Natural killer cell treated with Interleukin-12 subunit alpha and Interleukin-12 subunit beta and Interleukin-15 and Interleukin-18, amount 100 ng/mL, for 72 hours (primary cell): ENCODE measurements at regions not wholly inside any gene's neighbourhood (a gene's known extent, or its start where the extent isn't known, plus 50 kb on each side); places are given as distances from the start of the nearest gene placed in this dataset.

Source experiments
- ATAC-seq, 2 donors: fragments of 150-1000 bp; cut with Tn5 transposase in 1 of 2; sonication (Bioruptor Pico), chemical (Tn5 transposase) in 1 of 2; 2 replicates each; pipeline ENCODE4 v1.10.0; 2021
- DNase-seq: peaks from one replicate; pipeline ENCODE4 v3.0.0; 2022; ENCODE audit warnings: low spot score
- H3K27ac Mint-ChIP-seq, 2 donors: 1 replicate in 1 of 2; 2 replicates in 1 of 2; pipeline ENCODE4 v1.8.0; 2022; ENCODE audit warnings: mixed read lengths in 2 of 2, mild to moderate bottlenecking in 1 of 2, moderate library complexity in 1 of 2
- H3K27me3 Mint-ChIP-seq, 2 donors: 1 replicate in 1 of 2; 2 replicates in 1 of 2; pipeline ENCODE4 v1.8.0; 2022; ENCODE audit warnings: mixed read lengths in 2 of 2
- H3K36me3 Mint-ChIP-seq: one replicate; pipeline ENCODE4 v1.8.0; 2022; ENCODE audit warnings: mixed read lengths
- H3K4me1 Mint-ChIP-seq, 2 donors: 1 replicate in 1 of 2; 2 replicates in 1 of 2; pipeline ENCODE4 v1.8.0; 2022; ENCODE audit warnings: low read depth in 2 of 2, mixed read lengths in 2 of 2, mild to moderate bottlenecking in 1 of 2
- H3K4me3 Mint-ChIP-seq: one replicate; pipeline ENCODE4 v1.8.0; 2022; ENCODE audit warnings: mixed read lengths
- H3K9me3 Mint-ChIP-seq: 2 replicates; pipeline ENCODE4 v1.8.0; 2022; ENCODE audit warnings: mixed read lengths

- ATAC-seq (no peak), DNase-seq (no peak)
- Mint-ChIP-seq H3K27me3 (no peaks in the 10 kb centered on the region), H3K4me1 (no peaks in the 10 kb centered on the region), H3K9me3 (peaks cover 11% of the 10 kb centered on the region), H3K27ac (no peak overlapping the region), H3K4me3 (no peak overlapping the region), H3K36me3 (no peaks in the 10 kb centered on the region)
These were observed 650.9 kb downstream of the TLE4 start for GRCh38 chr9:80222466-80223169.

GRCh38 chr9:80218328-80218727 is 646.6 kb downstream of the TLE4 start:
- no peaks in the 10 kb centered on the region for H3K4me1 Mint-ChIP-seq
- H3K27ac Mint-ChIP-seq, result no peak overlapping the region
- ATAC-seq, result no peak
- H3K27me3 Mint-ChIP-seq, result no peaks in the 10 kb centered on the region
- H3K36me3 Mint-ChIP-seq, result no peaks in the 10 kb centered on the region
- no peak for DNase-seq
- no peak overlapping the region for H3K4me3 Mint-ChIP-seq
- peaks cover 7% of the 10 kb centered on the region for H3K9me3 Mint-ChIP-seq

- Mint-ChIP-seq H3K27me3 (no peaks in the 10 kb centered on the region), H3K4me1 (no peaks in the 10 kb centered on the region), H3K4me3 (no peak overlapping the region), H3K27ac (no peak overlapping the region), H3K36me3 (peaks cover 7% of the 10 kb centered on the region), H3K9me3 (peaks cover 12% of the 10 kb centered on the region)
- DNase-seq, result no peak
- ATAC-seq, result no peak
These were observed 641.8 kb downstream of the TLE4 start for GRCh38 chr9:80213613-80214012.

GRCh38 chr9:80208696-80209095 is 636.9 kb downstream of the TLE4 start:
- no peaks in the 10 kb centered on the region for H3K27me3 Mint-ChIP-seq
- H3K9me3 Mint-ChIP-seq, result peaks cover 14% of the 10 kb centered on the region
- peaks cover 7% of the 10 kb centered on the region for H3K36me3 Mint-ChIP-seq
- DNase-seq, result no peak
- H3K4me3 Mint-ChIP-seq, result no peak overlapping the region
- no peak overlapping the region for H3K27ac Mint-ChIP-seq
- H3K4me1 Mint-ChIP-seq, result no peaks in the 10 kb centered on the region
- no peak for ATAC-seq

GRCh38 chr9:80204054-80204453 is 632.3 kb downstream of the TLE4 start:
- H3K27me3 Mint-ChIP-seq, result no peaks in the 10 kb centered on the region

GRCh38 chr9:80197661-80198060 is 625.9 kb downstream of the TLE4 start:
- Mint-ChIP-seq H3K4me3 (no peak overlapping the region), H3K27me3 (no peaks in the 10 kb centered on the region), H3K9me3 (peaks cover 2% of the 10 kb centered on the region), H3K27ac (no peak overlapping the region), H3K36me3 (no peaks in the 10 kb centered on the region), H3K4me1 (no peaks in the 10 kb centered on the region)
- DNase-seq (no peak), ATAC-seq (no peak)

More at GRCh38 chr9:80204054-80204453, 632.3 kb downstream of the TLE4 start:
- Mint-ChIP-seq H3K36me3 (no peaks in the 10 kb centered on the region), H3K9me3 (peaks cover 4% of the 10 kb centered on the region), H3K4me1 (no peaks in the 10 kb centered on the region), H3K4me3 (no peak overlapping the region), H3K27ac (no peak overlapping the region)
- no peak for DNase-seq
- no peak for ATAC-seq

- Mint-ChIP-seq H3K27me3 (no peaks in the 10 kb centered on the region), H3K9me3 (peaks cover 2% of the 10 kb centered on the region), H3K4me1 (no peaks in the 10 kb centered on the region), H3K27ac (no peak overlapping the region), H3K4me3 (no peak overlapping the region), H3K36me3 (no peaks in the 10 kb centered on the region)
- DNase-seq, result no peak
- ATAC-seq, result no peak
These were observed 619.3 kb downstream of the TLE4 start for GRCh38 chr9:80191108-80191507.

GRCh38 chr9:80188579-80188978 is 616.8 kb downstream of the TLE4 start:
- no peak for DNase-seq
- H3K4me1 Mint-ChIP-seq, result no peaks in the 10 kb centered on the region
- no peak overlapping the region for H3K27ac Mint-ChIP-seq
- no peak for ATAC-seq
- H3K4me3 Mint-ChIP-seq, result no peak overlapping the region
- H3K27me3 Mint-ChIP-seq, result no peaks in the 10 kb centered on the region
- H3K36me3 Mint-ChIP-seq, result no peaks in the 10 kb centered on the region
- no peaks in the 10 kb centered on the region for H3K9me3 Mint-ChIP-seq

GRCh38 chr9:80185112-80185738 is 613.5 kb downstream of the TLE4 start:
- Mint-ChIP-seq H3K27me3 (no peaks in the 10 kb centered on the region), H3K4me3 (no peak overlapping the region), H3K36me3 (no peaks in the 10 kb centered on the region), H3K9me3 (no peaks in the 10 kb centered on the region), H3K4me1 (no peaks in the 10 kb centered on the region), H3K27ac (no peak overlapping the region)
- DNase-seq, result no peak
- ATAC-seq, result no peak

GRCh38 chr9:80177949-80178480 is 606.2 kb downstream of the TLE4 start:
- H3K27me3 Mint-ChIP-seq, result no peaks in the 10 kb centered on the region
- H3K4me1 Mint-ChIP-seq, result no peaks in the 10 kb centered on the region
- DNase-seq, result no peak
- H3K36me3 Mint-ChIP-seq, result no peaks in the 10 kb centered on the region
- H3K9me3 Mint-ChIP-seq, result no peaks in the 10 kb centered on the region
- ATAC-seq, result peak in 1 of 2 donors; percentile 52
- H3K27ac Mint-ChIP-seq, result no peak overlapping the region
- no peak overlapping the region for H3K4me3 Mint-ChIP-seq

GRCh38 chr9:80175286-80176150 is 603.8 kb downstream of the TLE4 start:
- ATAC-seq (no peak), DNase-seq (no peak)
- Mint-ChIP-seq H3K4me1 (no peaks in the 10 kb centered on the region), H3K4me3 (no peak overlapping the region), H3K27me3 (no peaks in the 10 kb centered on the region), H3K27ac (no peak overlapping the region), H3K36me3 (no peaks in the 10 kb centered on the region), H3K9me3 (no peaks in the 10 kb centered on the region)

GRCh38 chr9:80163889-80164288 is 592.1 kb downstream of the TLE4 start:
- H3K36me3 Mint-ChIP-seq, result no peaks in the 10 kb centered on the region
- no peaks in the 10 kb centered on the region for H3K9me3 Mint-ChIP-seq
- ATAC-seq (no peak), DNase-seq (no peak)
- H3K27ac Mint-ChIP-seq, result no peak overlapping the region
- H3K4me1 Mint-ChIP-seq, result no peaks in the 10 kb centered on the region
- H3K4me3 Mint-ChIP-seq, result no peak overlapping the region
- H3K27me3 Mint-ChIP-seq, result peaks cover 2 to 6% of the 10 kb centered on the region in 2 donors

- Mint-ChIP-seq H3K4me3 (no peak overlapping the region), H3K4me1 (no peaks in the 10 kb centered on the region), H3K27me3 (peaks cover 0 to 4% of the 10 kb centered on the region in 2 donors), H3K9me3 (no peaks in the 10 kb centered on the region), H3K27ac (no peak overlapping the region), H3K36me3 (no peaks in the 10 kb centered on the region)
- DNase-seq (no peak), ATAC-seq (no peak)
These were observed 586.9 kb downstream of the TLE4 start for GRCh38 chr9:80158554-80159170.
